NCI-H446 treated with DMSO at 0.1 percent for 48 hours (cell line): ENCODE measurements at regions not wholly inside any gene's neighbourhood (a gene's known extent, or its start where the extent isn't known, plus 50 kb on each side); places are given as distances from the start of the nearest gene placed in this dataset.

Source experiments
- DNase-seq: peaks from one replicate; lab custom pipeline; 2025; lab: John Stamatoyannopoulos, UW

- DNase-seq: no peak
Observed at GRCh38 chr21:15373941-15374340, 309.1 kb upstream of the NRIP1 start.

DNA sequence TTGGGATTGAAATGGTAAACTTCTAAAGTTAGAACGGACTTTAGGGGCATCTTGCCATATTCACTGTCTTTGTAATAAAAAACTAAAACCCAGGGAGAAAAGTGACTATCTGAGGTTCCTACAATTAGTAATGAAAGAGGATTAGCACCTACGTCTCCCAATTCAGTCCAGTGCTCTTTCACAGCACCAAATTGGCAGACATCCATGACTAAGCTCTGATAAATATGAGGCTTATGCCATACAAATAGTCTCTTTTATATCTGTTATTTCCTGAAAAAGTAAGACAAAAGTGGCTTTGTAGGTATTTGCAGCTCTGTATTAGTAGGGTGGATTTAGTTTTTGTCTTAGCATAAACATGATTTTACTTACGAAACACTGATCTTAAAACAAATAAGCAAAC lies 315.0 kb upstream of the NRIP1 start:
- no peak for DNase-seq

DNA sequence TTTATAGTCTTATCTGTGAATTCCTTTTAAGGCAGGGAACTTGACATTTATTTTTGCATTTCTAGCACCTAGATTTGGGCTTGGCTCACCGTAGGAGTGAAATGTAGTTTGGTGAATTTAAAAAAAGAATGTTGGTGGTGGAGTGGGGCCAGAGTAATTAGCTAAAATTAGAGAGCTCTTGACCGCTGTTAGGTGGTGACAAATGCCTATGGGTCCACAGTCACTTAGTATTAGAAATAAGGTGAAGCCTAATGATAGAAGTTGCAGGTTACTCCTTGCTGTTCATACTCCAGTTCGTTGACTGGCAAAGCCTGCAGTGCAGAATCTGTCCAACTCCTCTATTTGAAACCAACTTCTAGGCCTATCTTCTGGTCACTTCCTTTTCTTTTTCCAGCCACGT lies 318.8 kb upstream of the NRIP1 start:
- DNase-seq: no peak

GRCh38 chr21:15390049-15390448 lies 325.2 kb upstream of the NRIP1 start:
- no peak for DNase-seq

DNA sequence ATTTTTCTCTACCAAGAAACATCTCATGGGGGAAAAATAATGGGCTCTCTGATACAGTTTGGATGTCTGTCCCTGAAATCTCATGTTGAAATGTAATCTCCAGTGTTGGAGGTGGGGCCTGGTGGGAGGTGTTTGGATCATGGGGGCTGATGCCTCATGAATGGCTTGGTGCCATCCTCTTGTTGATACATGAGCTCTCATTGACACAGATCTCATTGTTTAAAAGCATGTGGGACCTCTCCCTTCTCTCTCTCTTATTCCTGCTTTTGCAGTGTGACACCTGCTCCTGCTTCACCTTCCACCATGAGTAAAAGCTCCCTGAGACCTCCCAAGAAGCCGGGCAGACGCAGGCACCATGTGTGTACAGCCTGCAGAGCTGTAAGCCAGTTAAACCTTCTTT lies 332.5 kb upstream of the NRIP1 start:
- no peak for DNase-seq

DNA sequence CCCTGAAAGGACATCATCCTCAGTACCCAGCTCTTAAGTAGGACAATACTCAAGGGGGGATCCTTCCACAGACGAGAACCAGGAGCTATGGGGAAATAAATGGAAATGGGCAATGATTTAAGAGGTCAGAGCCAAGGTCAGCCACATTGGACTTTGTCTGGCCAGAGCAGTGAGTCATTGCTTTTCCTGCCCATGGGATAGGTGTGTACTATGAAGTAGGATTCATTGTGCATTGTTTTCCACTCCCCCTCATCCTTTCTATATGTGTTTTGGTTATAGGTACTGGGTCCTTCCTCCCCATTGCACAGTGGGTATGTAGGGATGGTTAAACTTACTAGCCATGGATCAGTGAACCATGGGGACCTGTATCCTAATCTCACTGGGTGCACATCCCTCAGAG lies 328.9 kb upstream of the USP25 start:
- no peak for DNase-seq

DNA sequence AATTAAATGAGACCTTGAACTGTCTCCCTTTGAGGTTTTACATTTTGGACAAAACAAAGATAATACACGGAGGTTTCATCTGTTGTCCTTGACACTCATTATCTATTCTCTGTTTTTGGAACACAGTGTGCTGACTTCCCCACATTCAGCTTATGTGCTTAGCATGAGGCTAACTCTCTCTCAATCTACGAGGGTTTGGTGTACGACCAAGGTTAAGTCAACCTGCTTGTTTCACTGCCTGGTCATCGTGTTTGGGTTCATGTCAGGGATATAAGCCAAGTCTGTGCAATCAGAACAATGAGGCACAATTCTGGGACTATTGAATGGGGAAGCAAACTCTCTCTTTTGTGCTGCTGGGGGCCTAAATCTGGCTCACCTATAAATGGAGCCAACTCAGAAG lies 328.5 kb upstream of the USP25 start:
- DNase-seq: no peak

DNA sequence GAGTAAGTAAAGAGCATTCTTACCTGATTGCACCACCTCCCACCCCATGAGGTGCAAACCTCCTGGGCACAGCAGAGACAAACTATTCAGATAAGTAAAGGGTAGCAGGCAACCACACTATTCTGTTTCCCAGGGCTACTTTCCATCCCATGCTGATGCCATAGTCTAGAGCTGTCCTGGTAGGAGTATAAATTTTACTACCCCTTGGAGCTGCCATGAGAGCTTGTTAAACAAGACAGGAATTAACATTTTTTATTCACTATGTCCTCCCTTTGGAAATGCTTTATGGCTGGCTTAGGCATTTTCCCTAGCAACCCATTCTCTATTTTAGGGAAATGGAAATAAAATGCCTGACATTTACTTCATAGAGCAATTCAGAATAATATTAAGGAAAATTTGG lies 324.6 kb upstream of the USP25 start:
- DNase-seq: no peak

GRCh38 chr21:15406791-15407190 lies 323.0 kb upstream of the USP25 start:
- no peak for DNase-seq

DNA sequence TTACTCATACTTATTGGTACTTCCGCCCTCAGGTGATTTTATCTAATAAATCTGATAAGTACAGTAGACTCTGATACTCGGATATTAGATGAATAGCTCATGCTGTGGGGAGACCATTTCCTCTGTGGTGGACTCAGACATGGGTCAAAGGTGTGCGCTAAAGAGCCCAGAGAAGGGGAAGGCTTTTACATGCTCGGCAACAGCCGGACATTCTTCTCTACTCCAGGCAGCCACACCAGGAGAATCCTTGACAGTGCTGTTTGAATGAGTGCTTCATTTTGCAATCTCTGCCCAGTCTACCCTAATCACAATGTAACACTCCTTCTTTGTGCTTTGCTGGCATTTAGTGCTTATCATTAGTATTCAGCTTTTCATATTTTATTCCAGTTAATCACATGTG lies 322.2 kb upstream of the USP25 start:
- no peak for DNase-seq

- DNase-seq: no peak
Observed at GRCh38 chr21:15408089-15408488, 321.7 kb upstream of the USP25 start.

- DNase-seq: no peak
Observed at GRCh38 chr21:15409031-15409430, 320.8 kb upstream of the USP25 start.

DNA sequence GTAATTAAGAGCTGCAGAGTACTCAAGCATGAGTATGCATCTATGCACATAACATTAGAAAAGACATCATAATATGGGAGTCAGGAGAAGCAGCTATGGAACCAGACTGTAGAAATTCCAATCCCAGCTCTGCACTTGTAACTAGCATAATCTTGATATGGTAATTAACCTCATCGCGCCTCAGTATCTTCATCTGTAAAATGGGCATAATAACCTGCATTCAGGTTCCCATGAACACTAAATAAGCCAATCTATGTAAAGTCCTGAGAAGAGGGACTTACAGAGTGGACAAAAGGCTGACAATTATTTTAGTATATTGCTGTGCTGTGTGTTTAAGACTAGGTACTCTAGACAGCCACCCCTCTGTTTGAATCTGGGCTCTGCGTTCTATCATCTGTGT lies 318.9 kb upstream of the USP25 start:
- no peak for DNase-seq

DNA sequence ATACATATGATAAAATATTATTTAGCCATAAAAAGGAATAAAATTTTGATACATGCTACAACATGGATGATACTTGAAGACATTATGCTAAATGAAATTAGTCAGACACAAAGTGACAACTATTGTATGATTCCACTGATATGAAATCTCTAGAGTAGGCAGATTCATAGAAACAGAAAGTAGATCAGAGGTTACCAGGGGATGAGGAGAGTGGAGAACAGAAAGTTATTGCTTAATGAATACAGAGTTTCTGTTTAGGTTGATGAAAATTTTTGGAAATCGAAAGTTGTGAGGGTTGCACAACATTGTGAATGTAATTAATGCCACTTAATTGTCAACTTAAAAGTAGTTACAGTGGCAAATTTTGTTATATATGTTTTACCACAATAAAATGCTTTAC lies 315.7 kb upstream of the USP25 start:
- DNase-seq: no peak

DNA sequence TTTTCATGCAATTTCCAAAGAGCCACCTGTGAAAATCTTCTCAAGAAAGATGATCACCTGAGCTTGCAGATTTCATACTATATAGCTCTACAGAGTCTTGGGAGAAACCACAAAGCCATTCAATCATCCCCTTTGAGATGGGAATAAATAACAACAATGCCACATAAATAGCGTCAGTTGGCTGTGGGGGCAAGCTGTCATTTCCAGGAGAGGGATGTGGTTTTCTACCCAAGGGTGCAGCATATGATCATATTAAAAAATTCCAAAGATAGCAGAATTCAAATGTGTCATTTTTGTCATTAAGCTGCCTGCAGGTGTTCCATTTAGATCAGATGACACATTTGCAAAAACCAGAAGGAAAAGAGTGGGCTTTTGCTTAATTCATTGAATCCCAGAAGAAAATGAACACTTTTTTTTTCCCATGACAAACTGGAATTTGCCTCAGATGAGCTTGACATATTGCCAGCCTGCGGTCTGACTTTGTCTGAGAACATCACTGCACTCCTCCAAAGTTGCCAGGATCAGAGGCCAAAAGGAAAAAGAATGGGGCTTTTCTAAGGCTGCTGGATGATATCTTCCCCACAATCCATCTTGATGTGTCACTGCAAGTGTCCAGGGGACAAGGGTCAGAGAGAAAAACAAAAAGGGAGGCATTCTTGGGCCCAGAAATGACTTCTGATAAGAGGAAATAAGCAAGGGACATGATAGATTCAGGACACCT lies 314.1 kb upstream of the USP25 start:
- DNase-seq: no peak

- DNase-seq: no peak
Observed at GRCh38 chr21:15421441-15421881, 308.3 kb upstream of the USP25 start.

- no peak for DNase-seq
Observed at GRCh38 chr21:15421947-15422346, 307.8 kb upstream of the USP25 start.

- DNase-seq: no peak
Observed at GRCh38 chr21:15422783-15423182, 307.0 kb upstream of the USP25 start.

- no peak for DNase-seq
Observed at GRCh38 chr21:15423676-15424445, 305.9 kb upstream of the USP25 start.

- DNase-seq: no peak
Observed at GRCh38 chr21:15425049-15425448, 304.7 kb upstream of the USP25 start.

DNA sequence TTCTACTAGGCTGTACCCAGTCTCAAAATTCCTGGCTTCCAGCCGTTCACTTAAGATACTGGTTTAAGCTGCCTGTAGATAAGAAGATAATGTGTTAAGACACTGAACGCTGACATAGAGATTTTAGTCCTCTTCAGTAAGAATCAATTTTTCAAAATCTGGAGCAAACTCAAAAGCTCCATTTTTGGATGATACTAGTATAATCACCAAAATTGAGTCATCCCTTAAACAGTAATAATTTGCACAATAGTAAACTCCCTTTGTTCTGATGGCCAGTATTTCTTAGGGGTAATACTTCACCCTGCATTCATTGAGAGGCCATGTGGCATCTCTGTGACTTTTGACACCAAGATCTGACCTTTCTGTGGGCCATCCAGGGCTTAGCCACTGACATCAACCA lies 299.8 kb upstream of the USP25 start:
- no peak for DNase-seq

DNA sequence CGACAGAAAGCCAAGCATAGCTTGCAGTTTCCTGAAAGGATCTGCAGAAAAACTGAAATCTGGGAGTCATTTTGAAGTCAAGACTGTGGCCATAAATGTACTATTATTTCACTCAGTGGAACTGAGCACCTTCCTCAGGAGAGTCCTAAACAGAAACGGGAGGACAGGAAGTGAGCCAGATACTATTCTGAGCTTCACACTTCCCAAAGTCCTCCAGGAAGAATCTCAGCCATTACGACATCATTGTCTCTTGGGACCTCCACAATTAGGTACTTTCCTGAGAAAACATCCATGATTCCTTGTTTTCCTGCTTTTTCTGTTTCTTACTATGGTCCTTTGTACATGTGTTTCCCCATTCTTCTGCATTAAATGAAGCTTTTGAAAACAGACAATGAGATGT lies 299.2 kb upstream of the USP25 start:
- DNase-seq: no peak

DNA sequence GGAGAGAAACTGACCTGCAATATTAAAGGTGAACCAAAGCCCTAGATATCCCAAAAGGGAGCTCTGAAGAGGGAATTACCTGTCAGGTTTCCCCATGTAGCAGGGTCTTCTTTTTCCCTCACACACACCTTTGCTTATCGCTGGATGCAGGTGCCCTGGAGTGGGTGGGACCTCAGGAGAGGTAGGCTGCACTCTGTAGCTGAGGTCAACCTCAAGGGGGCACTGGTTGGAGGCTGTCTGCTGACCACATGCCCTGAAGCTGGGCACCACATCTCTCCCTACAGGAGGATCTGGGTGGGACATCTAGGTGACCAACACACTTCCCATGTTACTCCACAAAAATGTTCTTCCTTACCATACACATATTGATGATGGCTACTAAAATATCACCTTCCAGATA lies 298.7 kb upstream of the USP25 start:
- no peak for DNase-seq

- no peak for DNase-seq
Observed at GRCh38 chr21:15433091-15433490, 296.7 kb upstream of the USP25 start.
